Psoas muscle (tissue), 7 donors: ENCODE measurements at regions not wholly inside any gene's neighbourhood (a gene's known extent, or its start where the extent isn't known, plus 50 kb on each side); places are given as distances from the start of the nearest gene placed in this dataset.

Experiments used
- ATAC-seq, 4 donors: fragments of 200-7000 bp; cut with Tn5 transposase; one replicate each; pipeline ENCODE4 v1.9.1; 2020; ENCODE audit warnings: moderate library complexity in 3 of 4, mild to moderate bottlenecking in 2 of 4
- DNase-seq, 2 donors: peaks; one replicate each; pipeline ENCODE4 v3.0.0-alpha.2; 2020
- H3K27ac ChIP-seq: fragments of 200-600 bp; one replicate; pipeline ENCODE4 v1.8.0; 2022
- H3K27me3 ChIP-seq, 3 donors: fragments of 200-600 bp in 1 of 3; one replicate each; pipeline versions ENCODE4 v1.6.1 to v1.8.0; 2013 to 2022; ENCODE audit warnings: low read length in 2 of 3, mild to moderate bottlenecking in 2 of 3, moderate library complexity in 1 of 3; ENCODE audit not compliant: insufficient read depth in 3 of 3
- H3K36me3 ChIP-seq, 2 donors: fragments of 200-600 bp in 1 of 2; one replicate each; pipeline versions ENCODE4 v1.6.1 to v1.8.0; 2013 to 2022; ENCODE audit warnings: low read depth in 1 of 2, mild to moderate bottlenecking in 1 of 2, moderate library complexity in 1 of 2; ENCODE audit not compliant: insufficient read depth in 1 of 2
- H3K4me1 ChIP-seq: fragments of 200-600 bp; one replicate; pipeline ENCODE4 v1.8.0; 2022
- H3K4me3 ChIP-seq: fragments of 200-600 bp; one replicate; pipeline ENCODE4 v1.8.0; 2022; ENCODE audit warnings: mild to moderate bottlenecking
- H3K9me3 ChIP-seq: fragments of 200-600 bp; one replicate; pipeline ENCODE4 v1.8.0; 2022
- WGBS, 3 donors: extraction: QIAGEN DNeasy Blood & Tissue Kit; methylation state at CpG; one replicate each; pipeline versions ENCODE4 v1.1.6 to v1.1.7; 2013; 5-methylcytosine and 5-hydroxymethylcytosine counted together
- intact Hi-C, 2 donors: fragments of 100-400 bp; cut with DNase I; formaldehyde crosslinking; loops; one replicate each; pipeline versions ENCODE4 v1.11.0 to v1.14.2; 2022
- TF ChIP-seq, protein P1 (sequence below): fragments of 200-600 bp; IDR thresholded peaks from one replicate; pipeline ENCODE4 v1.8.0; 2022; ENCODE audit warnings: antibody characterized with exemption
- donor health status: healthy with polysubstance abuse.
- donor health status: DM: no; HTN: no; CAD: no; lungs with moderate emphysema.
- donor health status: Bipolar disorder and iron deficiency.
- donor health status: healthy.
- donor health status: DM: yes; HTN: yes; CAD: no.
- donor health status: DM: no; HTN: no; CAD: no.
- donor health status: DM: yes; HTN: yes; CAD: no.

DNA sequence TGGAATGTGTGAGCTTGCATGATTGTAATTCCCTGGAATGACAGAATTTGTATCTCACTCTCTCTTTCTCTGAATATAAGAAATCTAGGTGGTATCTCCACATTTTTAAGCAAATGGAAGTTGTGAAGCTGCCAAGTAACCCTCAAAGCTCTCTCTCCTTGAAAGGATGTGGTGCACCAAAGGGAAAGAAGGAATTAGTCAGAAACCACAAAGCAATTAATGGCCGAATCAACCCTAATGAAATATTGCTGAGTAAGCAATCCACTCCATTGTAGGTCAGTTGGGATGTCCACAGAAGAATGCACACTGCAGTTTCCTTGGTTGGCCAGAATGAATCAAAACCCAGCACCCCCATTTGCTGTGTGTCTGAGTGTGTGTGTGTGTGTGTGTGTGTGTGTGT is 153.5 kb downstream of the KCNA5 start:
- TF ChIP-seq, protein P1, sequence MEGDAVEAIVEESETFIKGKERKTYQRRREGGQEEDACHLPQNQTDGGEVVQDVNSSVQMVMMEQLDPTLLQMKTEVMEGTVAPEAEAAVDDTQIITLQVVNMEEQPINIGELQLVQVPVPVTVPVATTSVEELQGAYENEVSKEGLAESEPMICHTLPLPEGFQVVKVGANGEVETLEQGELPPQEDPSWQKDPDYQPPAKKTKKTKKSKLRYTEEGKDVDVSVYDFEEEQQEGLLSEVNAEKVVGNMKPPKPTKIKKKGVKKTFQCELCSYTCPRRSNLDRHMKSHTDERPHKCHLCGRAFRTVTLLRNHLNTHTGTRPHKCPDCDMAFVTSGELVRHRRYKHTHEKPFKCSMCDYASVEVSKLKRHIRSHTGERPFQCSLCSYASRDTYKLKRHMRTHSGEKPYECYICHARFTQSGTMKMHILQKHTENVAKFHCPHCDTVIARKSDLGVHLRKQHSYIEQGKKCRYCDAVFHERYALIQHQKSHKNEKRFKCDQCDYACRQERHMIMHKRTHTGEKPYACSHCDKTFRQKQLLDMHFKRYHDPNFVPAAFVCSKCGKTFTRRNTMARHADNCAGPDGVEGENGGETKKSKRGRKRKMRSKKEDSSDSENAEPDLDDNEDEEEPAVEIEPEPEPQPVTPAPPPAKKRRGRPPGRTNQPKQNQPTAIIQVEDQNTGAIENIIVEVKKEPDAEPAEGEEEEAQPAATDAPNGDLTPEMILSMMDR: no peak
- no peaks in the 10 kb centered on the region for H3K9me3 ChIP-seq
- intact Hi-C loops: no loop called here
- no peak overlapping the region for H3K27ac ChIP-seq
- H3K4me1 ChIP-seq: no peaks in the 10 kb centered on the region
- no peaks in the 10 kb centered on the region for H3K36me3 ChIP-seq
- H3K4me3 ChIP-seq: no peak overlapping the region
- ATAC-seq (no peak), DNase-seq (no peak)
- H3K27me3 ChIP-seq: no peaks in the 10 kb centered on the region
- 66 to 75% (median 67%) methylated on average over 1 of the region's 1 CpG for WGBS, 3 donors

DNA sequence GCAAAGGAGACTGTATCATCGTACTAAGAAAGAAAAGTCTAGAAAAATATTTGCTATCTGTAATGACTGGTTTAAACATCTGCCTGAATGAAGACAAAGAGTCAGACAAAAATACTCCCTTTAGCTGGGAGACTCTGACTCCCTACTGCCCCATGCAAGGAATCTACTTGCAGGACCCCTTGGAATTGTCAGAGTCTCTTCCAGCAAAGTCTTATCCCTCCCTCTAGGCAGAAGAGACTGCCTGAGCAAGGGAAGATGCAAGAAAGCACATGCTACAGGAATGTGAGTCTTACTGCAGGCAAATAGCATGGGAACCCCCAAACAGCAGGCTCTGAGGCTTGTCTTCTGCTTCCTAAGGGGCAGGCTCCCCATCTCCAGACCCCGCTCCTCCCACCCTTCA is 154.0 kb downstream of the KCNA5 start:
- no peak overlapping the region for H3K27ac ChIP-seq
- H3K27me3 ChIP-seq: no peaks in the 10 kb centered on the region
- no peaks in the 10 kb centered on the region for H3K36me3 ChIP-seq
- TF ChIP-seq, protein P1: no peak
- WGBS, 3 donors: 84 to 90% (median 87%) methylated on average over 2 of the region's 2 CpGs
- no peak overlapping the region for H3K4me3 ChIP-seq
- H3K9me3 ChIP-seq: no peaks in the 10 kb centered on the region
- ATAC-seq: no peak
- DNase-seq: no peak
- intact Hi-C loops: no loop called here
- H3K4me1 ChIP-seq: no peaks in the 10 kb centered on the region

DNA sequence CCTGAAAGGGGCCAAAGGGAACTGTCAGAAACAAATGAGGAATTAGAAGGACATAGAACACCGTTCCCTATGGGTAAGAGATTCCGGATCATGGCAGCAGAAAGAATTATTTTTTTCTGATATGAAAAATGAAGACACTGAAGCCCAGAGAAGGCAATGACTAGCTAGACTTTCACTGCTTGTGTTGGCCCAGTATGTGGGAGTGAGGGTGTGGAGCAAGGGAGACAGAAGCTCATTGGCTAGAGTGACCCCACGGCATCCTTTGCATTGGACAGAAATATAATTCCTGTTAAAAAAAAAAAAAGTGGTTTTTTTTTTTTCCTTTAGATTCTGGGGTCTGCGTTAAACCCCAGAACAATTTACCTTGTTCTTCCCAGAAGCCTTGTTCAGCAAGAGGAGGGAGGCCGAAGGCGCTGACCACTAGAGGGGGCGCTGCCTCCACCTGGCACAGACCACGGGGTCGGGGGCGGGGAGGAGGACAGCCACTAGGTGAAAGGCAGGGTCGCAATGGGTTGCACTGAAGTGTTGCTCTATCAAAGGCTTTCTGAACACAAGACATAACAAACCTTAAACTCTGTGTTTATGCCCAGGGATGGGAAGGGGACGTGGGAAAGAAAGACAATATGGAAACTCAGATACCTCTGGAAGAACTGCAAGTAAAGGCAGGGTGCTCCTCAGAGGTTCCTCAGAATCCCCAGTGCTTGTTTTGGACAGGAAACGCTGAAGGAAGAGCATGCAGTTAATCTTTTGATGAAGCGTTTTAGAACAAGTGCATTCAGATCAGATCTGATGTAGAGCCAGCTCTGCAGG is 156.8 kb downstream of the KCNA5 start:
- 29 to 33% (median 33%) methylated on average over 14 of the region's 14 CpGs for WGBS, 3 donors
- H3K9me3 ChIP-seq: no peaks in the 10 kb centered on the region
- no peak overlapping the region for H3K4me3 ChIP-seq
- H3K27ac ChIP-seq: no peak overlapping the region
- no peaks in the 10 kb centered on the region for H3K27me3 ChIP-seq
- ATAC-seq: peak; percentile 79 to 92 (median 87)
- H3K4me1 ChIP-seq: no peaks in the 10 kb centered on the region
- TF ChIP-seq, protein P1: peak; percentile 71
- peak; percentile 50 to 74 for DNase-seq
- no peaks in the 10 kb centered on the region for H3K36me3 ChIP-seq
- intact Hi-C loops: loop anchor here in 1 of 2 donors (2.0 kb wide), 1 partner anchor 242 kb away; no protein-coding TSS in a partner anchor

DNA sequence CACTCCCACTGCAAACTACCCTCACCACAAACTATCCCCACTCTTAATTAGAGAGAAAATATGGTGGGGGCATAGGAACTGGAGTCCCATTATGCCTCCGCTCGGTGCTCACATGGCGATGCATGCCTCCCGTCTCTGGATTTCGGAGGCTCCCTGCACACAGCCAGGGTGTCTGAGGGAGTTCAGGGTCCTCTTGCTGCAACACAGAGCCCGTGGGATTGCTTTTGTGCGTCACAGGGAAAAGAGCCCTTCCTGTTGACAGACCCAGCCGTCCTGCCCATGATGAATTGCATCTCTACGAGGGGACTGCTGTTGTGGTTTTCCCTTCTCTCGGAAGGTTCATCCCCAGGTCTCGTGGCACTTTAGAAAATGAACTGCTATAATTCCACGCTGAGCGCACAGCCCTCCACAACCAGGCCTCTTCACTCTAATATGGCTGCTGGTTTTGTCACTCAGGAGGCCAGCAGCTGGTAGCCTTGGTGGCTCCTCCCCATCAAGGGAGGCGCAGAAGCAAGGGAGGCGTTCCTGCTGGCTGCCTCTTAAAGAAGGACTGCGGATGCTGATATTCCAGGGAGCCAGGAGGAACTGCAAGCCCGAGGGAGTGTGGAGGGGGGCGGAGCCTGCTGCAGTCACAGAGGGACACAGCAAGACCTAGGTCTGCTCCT is 158.0 kb downstream of the KCNA5 start:
- WGBS, 3 donors: 71 to 78% (median 76%) methylated on average over 18 of the region's 18 CpGs
- no peak overlapping the region for H3K4me3 ChIP-seq

More for the DNA sequence above, 158.0 kb downstream of the KCNA5 start:
- intact Hi-C loops: loop anchor here in 1 of 2 donors (2.0 kb wide), 1 partner anchor 241 kb away; no protein-coding TSS in a partner anchor
- Histone ChIP-seq H3K4me1 (no peaks in the 10 kb centered on the region), H3K9me3 (no peaks in the 10 kb centered on the region), H3K27ac (no peak overlapping the region), H3K27me3 (no peaks in the 10 kb centered on the region), H3K36me3 (no peaks in the 10 kb centered on the region)
- peak in 1 of 2 donors; percentile 55 for DNase-seq
- ATAC-seq: peak in 1 of 4 donors; percentile 32
- TF ChIP-seq, protein P1: no peak
